Endothelial cell of umbilical vein (primary cell): ENCODE measurements at regions not wholly inside any gene's neighbourhood (a gene's known extent, or its start where the extent isn't known, plus 50 kb on each side); places are given as distances from the start of the nearest gene placed in this dataset.

ENCODE experiments used
- BruUV-seq: library from RNA; stranded (reverse); fragments of 400-500 nt; replicated peaks from 2 replicates; lab custom pipeline; 2021; lab: Mats Ljungman, UMichigan
- CTCF ChIA-PET: fragments of 300-600, 350-600 bp; sonication (Branson Sonifier 250); formaldehyde crosslinking; loops from one replicate; lab custom pipeline; 2021; ENCODE audit warnings: antibody characterized with exemption, inconsistent platforms; lab: Charles Lee
- POLR2A ChIA-PET: fragments of 300-600, 350-600 bp; sonication (Branson Sonifier 250); formaldehyde crosslinking; loops from one replicate; lab custom pipeline; 2021; ENCODE audit warnings: antibody characterized with exemption, inconsistent platforms; lab: Charles Lee
- DNase-seq: peaks from one replicate; pipeline ENCODE4 v3.0.0-alpha.2; 2011; ENCODE audit warnings: low read depth, low spot score
- FAIRE-seq: peaks from 2 replicates; lab custom pipeline; 2011; peaks lifted over from hg19 to GRCh38; lab: Jason Lieb, UNC
- H2AFZ ChIP-seq: 2 replicates; pipeline ENCODE4 v1.6.0; 2012; ENCODE audit warnings: low read depth, low read length, control low read depth, inconsistent platforms
- H3K27ac ChIP-seq: 2 replicates; pipeline ENCODE4 v1.5.1; 2011; ENCODE audit warnings: low read depth, mild to moderate bottlenecking, control low read depth, low read length, moderate library complexity; ENCODE audit not compliant: insufficient read depth
- H3K27me3 ChIP-seq, 2 experiments: 2 replicates each; pipeline versions ENCODE4 v1.6.0 to v1.6.1; 2011; ENCODE audit warnings: low read length in 2 of 2, mixed read lengths in 1 of 2; ENCODE audit not compliant: control insufficient read depth in 2 of 2, insufficient read depth in 2 of 2
- H3K36me3 ChIP-seq, 2 experiments: 2 replicates in 1 of 2; 3 replicates in 1 of 2; pipeline ENCODE4 v1.5.1; 2011; ENCODE audit warnings: low read length in 2 of 2, mild to moderate bottlenecking in 1 of 2, moderate library complexity in 1 of 2; ENCODE audit not compliant: control insufficient read depth in 2 of 2, insufficient read depth in 2 of 2; ENCODE audit errors: extremely low read depth in 1 of 2
- H3K4me1 ChIP-seq: 3 replicates; pipeline ENCODE4 v1.5.1; 2011; ENCODE audit warnings: mild to moderate bottlenecking, low read length; ENCODE audit not compliant: control insufficient read depth, insufficient read depth; ENCODE audit errors: extremely low read depth
- H3K4me2 ChIP-seq: 2 replicates; pipeline ENCODE4 v1.6.1; 2011; ENCODE audit warnings: low read length, control low read depth, mixed read lengths; ENCODE audit not compliant: insufficient read depth
- H3K4me3 ChIP-seq, 3 experiments: fragments of 200-600 bp in 1 of 3; sonication (generic), shearing (Covaris generic) in 1 of 3; replicated peaks in 1 of 3; 2 replicates each; pipeline ENCODE4 v1.5.1; 2011 to 2016; ENCODE audit warnings: control low read depth in 3 of 3, low read length in 3 of 3, mild to moderate bottlenecking in 2 of 3, inconsistent platforms in 1 of 3, low read depth in 1 of 3, moderate library complexity in 1 of 3; ENCODE audit not compliant: insufficient read depth in 1 of 3
- H3K79me2 ChIP-seq: 2 replicates; pipeline ENCODE4 v1.6.0; 2012; ENCODE audit warnings: low read length, inconsistent platforms; ENCODE audit not compliant: control insufficient read depth, insufficient read depth
- H3K9ac ChIP-seq: replicated peaks from 2 replicates; pipeline ENCODE3; 2011; ENCODE audit warnings: low read length, control low read depth; ENCODE audit not compliant: insufficient read depth; ENCODE audit errors: extremely low read depth
- H3K9me1 ChIP-seq: replicated peaks from 3 replicates; pipeline ENCODE4 v1.6.0; 2011; ENCODE audit warnings: mild to moderate bottlenecking, low read length; ENCODE audit not compliant: control insufficient read depth, insufficient read depth; ENCODE audit errors: extremely low read depth
- H3K9me3 ChIP-seq: replicated peaks from 2 replicates; pipeline ENCODE4 v1.5.1; 2012; ENCODE audit warnings: low read length, inconsistent platforms; ENCODE audit not compliant: control insufficient read depth, insufficient read depth
- H4K20me1 ChIP-seq: replicated peaks from 2 replicates; pipeline ENCODE3; 2011; ENCODE audit warnings: mild to moderate bottlenecking, low read length; ENCODE audit not compliant: control insufficient read depth, insufficient read depth; ENCODE audit errors: extremely low read depth
- EZH2 ChIP-seq: IDR thresholded peaks from 2 replicates; pipeline ENCODE4 v1.6.1; 2012; ENCODE audit warnings: borderline replicate concordance, low read depth, mild to moderate bottlenecking, moderate library complexity, low read length, inconsistent platforms; ENCODE audit not compliant: severe bottlenecking
- FOS ChIP-seq: IDR thresholded peaks from 2 replicates; pipeline ENCODE4 v1.6.1; 2011; ENCODE audit warnings: mild to moderate bottlenecking, low read length, moderate library complexity, borderline replicate concordance; ENCODE audit not compliant: insufficient read depth
- GATA2 ChIP-seq: IDR thresholded peaks from 2 replicates; pipeline ENCODE4 v1.7.0; 2011; ENCODE audit warnings: low read depth, mild to moderate bottlenecking, moderate library complexity, mixed read lengths, low read length; ENCODE audit not compliant: insufficient read length, insufficient read depth
- JUN ChIP-seq: IDR thresholded peaks from 2 replicates; pipeline ENCODE4 v1.6.1; 2011; ENCODE audit warnings: borderline replicate concordance, low read depth; ENCODE audit not compliant: insufficient read length, insufficient read depth
- MYC ChIP-seq: IDR thresholded peaks from one replicate; pipeline ENCODE4 v1.6.1; 2011; ENCODE audit warnings: mild to moderate bottlenecking, low read depth, low read length
- POLR2A ChIP-seq: IDR thresholded peaks from 2 replicates; pipeline ENCODE4 v1.6.1; 2012; ENCODE audit warnings: low read depth, mild to moderate bottlenecking, control low read depth, low read length
- POLR2AphosphoS5 ChIP-seq: IDR thresholded peaks from 2 replicates; pipeline ENCODE4 v1.6.1; 2012; ENCODE audit warnings: low read depth, mild to moderate bottlenecking, control low read depth, low read length, moderate library complexity; ENCODE audit not compliant: insufficient read depth
- dilution Hi-C: fragments of 300-500 bp; cut with MboI; formaldehyde crosslinking; loops from one replicate; pipeline ENCODE4 v1.15.0; 2019; ENCODE audit warnings: low sequenced_read_pairs; ENCODE audit not compliant: extremely low pct_ligation_motif_present
- intact Hi-C: fragments of 100-400 bp; cut with micrococcal nuclease; formaldehyde crosslinking; loops from one replicate; pipeline ENCODE4 v1.10.0; 2022
- TF ChIP-seq, protein P1 (sequence below), 2 donors: IDR thresholded peaks; 1 replicate in 1 of 2; 2 replicates in 1 of 2; pipeline ENCODE4 v1.5.1; 2011; ENCODE audit warnings: low read length in 2 of 2, mild to moderate bottlenecking in 2 of 2, moderate library complexity in 2 of 2, control low read depth in 1 of 2, inconsistent platforms in 1 of 2, low read depth in 1 of 2; ENCODE audit not compliant: insufficient read depth in 1 of 2; ENCODE audit errors: extremely low read depth in 1 of 2
- TF ChIP-seq, protein P2 (sequence below): IDR thresholded peaks from 2 replicates; pipeline ENCODE4 v1.6.1; 2011; ENCODE audit not compliant: insufficient read depth, insufficient read length

DNA sequence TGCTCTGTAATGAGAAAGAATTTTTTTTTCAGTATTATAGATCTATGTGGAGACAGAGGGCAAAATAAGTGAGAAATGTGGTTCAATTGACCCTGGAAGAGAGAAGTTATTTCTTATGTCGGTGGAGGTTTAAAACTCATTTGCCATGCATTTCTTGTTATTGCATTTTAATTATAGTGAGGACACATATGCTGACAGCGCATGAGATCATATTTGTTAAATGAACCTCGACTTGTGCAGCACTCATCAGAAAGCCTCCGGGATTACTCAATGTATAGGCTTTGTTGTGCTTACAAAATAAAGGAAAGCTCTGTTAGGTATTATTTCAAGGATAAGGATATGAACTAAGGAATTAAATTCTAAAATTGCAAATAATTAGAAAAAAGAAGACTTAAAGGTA, 915.1 kb upstream of the MAP3K7 start:
- no peaks in the 10 kb centered on the region for H3K9me1 ChIP-seq
- H3K27me3 ChIP-seq, result no peaks in the 10 kb centered on the region
- H3K27ac ChIP-seq, result no peak overlapping the region
- H3K4me2 ChIP-seq, result no peak overlapping the region
- no peak for DNase-seq
- no peaks in the 10 kb centered on the region for H3K4me1 ChIP-seq
- TF ChIP-seq GATA2 (no peak), FOS (no peak), JUN (no peak)
- FAIRE-seq, result no peak
- BruUV-seq, result no TSS peak
- no peak overlapping the region for H3K4me3 ChIP-seq
- H2AFZ ChIP-seq, result no peak overlapping the region
- intact Hi-C loops, result no loop called here
- H4K20me1 ChIP-seq, result no peaks in the 10 kb centered on the region
- H3K9ac ChIP-seq, result no peak overlapping the region
- CTCF ChIA-PET, result interaction anchor here (0.5 to 1.1 kb wide), 2 partner anchors 8 to 61 kb away, joined by 3 to 4 read pairs; no protein-coding TSS in a partner anchor
- no peaks in the 10 kb centered on the region for H3K9me3 ChIP-seq
- POLR2A ChIA-PET, result no interaction called here
- H3K36me3 ChIP-seq, result no peaks in the 10 kb centered on the region
- dilution Hi-C loops, result no loop called here
- no peaks in the 10 kb centered on the region for H3K79me2 ChIP-seq

DNA sequence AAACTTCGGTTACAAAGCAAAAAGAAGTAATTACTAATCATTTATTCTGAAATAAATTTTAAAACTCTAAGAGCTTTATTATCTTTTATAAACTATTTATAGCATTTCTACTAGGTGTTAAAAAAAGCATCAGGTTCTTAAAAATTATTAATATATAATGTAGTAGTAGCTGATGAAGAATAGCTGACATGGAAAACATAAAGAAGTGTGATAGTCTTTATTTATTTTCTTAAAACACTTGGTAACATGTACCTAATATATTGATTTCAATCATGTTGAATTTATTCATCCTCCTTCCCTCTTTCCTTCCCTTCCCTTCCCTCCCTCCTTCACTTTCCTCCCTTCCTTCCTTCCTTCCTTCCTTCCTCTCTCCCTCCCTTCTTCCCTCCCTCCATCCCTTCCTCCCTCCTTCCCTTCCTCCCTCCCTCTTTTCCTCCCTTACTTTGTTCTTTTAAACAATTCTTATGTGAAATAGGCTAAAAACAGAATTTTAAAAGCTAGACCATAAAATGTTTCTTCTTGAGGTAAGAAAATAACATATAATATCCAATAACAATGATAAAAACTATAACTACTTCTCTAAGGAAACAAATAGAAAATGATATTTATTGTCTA, 913.9 kb upstream of the MAP3K7 start:
- ChIA-PET POLR2A (no interaction called here), CTCF (interaction anchor here (0.8 kb wide), 1 partner anchor 81 kb away, joined by 3 read pairs; no protein-coding TSS in a partner anchor)
- H3K27ac ChIP-seq, result no peak overlapping the region
- H3K79me2 ChIP-seq, result no peaks in the 10 kb centered on the region
- intact Hi-C loops (no loop called here), dilution Hi-C loops (no loop called here)
- no peaks in the 10 kb centered on the region for H3K9me1 ChIP-seq
- no peak overlapping the region for H3K9ac ChIP-seq
- no peaks in the 10 kb centered on the region for H3K36me3 ChIP-seq
- H3K9me3 ChIP-seq, result no peaks in the 10 kb centered on the region
- H3K4me1 ChIP-seq, result no peaks in the 10 kb centered on the region
- DNase-seq (no peak), FAIRE-seq (no peak)
- no peaks in the 10 kb centered on the region for H3K27me3 ChIP-seq
- no peak overlapping the region for H2AFZ ChIP-seq
- TF ChIP-seq, protein P1, sequence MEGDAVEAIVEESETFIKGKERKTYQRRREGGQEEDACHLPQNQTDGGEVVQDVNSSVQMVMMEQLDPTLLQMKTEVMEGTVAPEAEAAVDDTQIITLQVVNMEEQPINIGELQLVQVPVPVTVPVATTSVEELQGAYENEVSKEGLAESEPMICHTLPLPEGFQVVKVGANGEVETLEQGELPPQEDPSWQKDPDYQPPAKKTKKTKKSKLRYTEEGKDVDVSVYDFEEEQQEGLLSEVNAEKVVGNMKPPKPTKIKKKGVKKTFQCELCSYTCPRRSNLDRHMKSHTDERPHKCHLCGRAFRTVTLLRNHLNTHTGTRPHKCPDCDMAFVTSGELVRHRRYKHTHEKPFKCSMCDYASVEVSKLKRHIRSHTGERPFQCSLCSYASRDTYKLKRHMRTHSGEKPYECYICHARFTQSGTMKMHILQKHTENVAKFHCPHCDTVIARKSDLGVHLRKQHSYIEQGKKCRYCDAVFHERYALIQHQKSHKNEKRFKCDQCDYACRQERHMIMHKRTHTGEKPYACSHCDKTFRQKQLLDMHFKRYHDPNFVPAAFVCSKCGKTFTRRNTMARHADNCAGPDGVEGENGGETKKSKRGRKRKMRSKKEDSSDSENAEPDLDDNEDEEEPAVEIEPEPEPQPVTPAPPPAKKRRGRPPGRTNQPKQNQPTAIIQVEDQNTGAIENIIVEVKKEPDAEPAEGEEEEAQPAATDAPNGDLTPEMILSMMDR (IDR thresholded peaks at IDR 0.05; ENCODE audit: extremely low read depth in 1 of 2, insufficient read depth in 1 of 2, low read depth in 1 of 2, low read length in 2 of 2), result no peak
- TF ChIP-seq POLR2A (no peak), EZH2 (no peak), MYC (no peak), FOS (no peak), JUN (no peak), POLR2AphosphoS5 (no peak), GATA2 (no peak)
- TF ChIP-seq, protein P2, sequence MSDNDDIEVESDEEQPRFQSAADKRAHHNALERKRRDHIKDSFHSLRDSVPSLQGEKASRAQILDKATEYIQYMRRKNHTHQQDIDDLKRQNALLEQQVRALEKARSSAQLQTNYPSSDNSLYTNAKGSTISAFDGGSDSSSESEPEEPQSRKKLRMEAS, result no peak
- no TSS peak for BruUV-seq
- H3K4me2 ChIP-seq, result no peak overlapping the region
- no peaks in the 10 kb centered on the region for H4K20me1 ChIP-seq
- H3K4me3 ChIP-seq, result no peak overlapping the region
